GM12878 (cell line): ENCODE measurements at regions not wholly inside any gene's neighbourhood (a gene's known extent, or its start where the extent isn't known, plus 50 kb on each side); places are given as distances from the start of the nearest gene placed in this dataset.

Source experiments
- ATAC-seq: fragments of 200-7000 bp; cut with Tn5 transposase; 3 replicates; pipeline ENCODE4 v1.9.1; 2020; ENCODE audit warnings: mild to moderate bottlenecking, moderate library complexity
- BruUV-seq: library from RNA; stranded (reverse); fragments of 400-500 nt; replicated peaks from 2 replicates; lab custom pipeline; 2021; lab: Mats Ljungman, UMichigan
- CTCF ChIA-PET: fragments of 300-600 bp; sonication (Branson Sonifier 250); formaldehyde crosslinking; extraction: SDS; loops from one replicate; lab custom pipeline; 2021; ENCODE audit warnings: inconsistent platforms; lab: Yijun Ruan, JAX
- POLR2A ChIA-PET: fragments of 350-600 bp; formaldehyde crosslinking; extraction: SDS; loops from one replicate; lab custom pipeline; 2021; ENCODE audit warnings: inconsistent platforms; lab: Charles Lee
- RAD21 ChIA-PET: fragments of 300-600 bp; sonication (Branson Sonifier 250); formaldehyde crosslinking; loops from one replicate; lab custom pipeline; 2023; ENCODE audit warnings: antibody characterized with exemption; ENCODE audit not compliant: unreplicated experiment; lab: Charles Lee
- SMC1A ChIA-PET: fragments of 300-600 bp; sonication (Branson Sonifier 250); formaldehyde crosslinking; loops from one replicate; lab custom pipeline; 2023; ENCODE audit not compliant: unreplicated experiment, uncharacterized antibody; lab: Charles Lee
- DNase-seq: peaks from one replicate; pipeline ENCODE4 v3.0.0-alpha.2; 2011; ENCODE audit warnings: low read depth, low spot score
- FAIRE-seq: peaks from 3 replicates; lab custom pipeline; 2011; peaks lifted over from hg19 to GRCh38; lab: Jason Lieb, UNC
- H2AFZ ChIP-seq: 2 replicates; pipeline ENCODE4 v1.6.0; 2011; ENCODE audit warnings: low read depth, low read length, control low read depth; ENCODE audit not compliant: control insufficient read depth
- H3K27ac ChIP-seq: 2 replicates; pipeline ENCODE4 v1.5.1; 2011; ENCODE audit warnings: control low read depth; ENCODE audit not compliant: control insufficient read depth, insufficient read depth
- H3K27me3 ChIP-seq, 2 experiments: replicated peaks in 1 of 2; 2 replicates each; pipeline versions ENCODE4 v1.6.0 to v1.6.1; 2011; ENCODE audit warnings: low read length in 1 of 2; ENCODE audit not compliant: control insufficient read depth in 2 of 2, insufficient read depth in 2 of 2
- H3K36me3 ChIP-seq, 2 experiments: 2 replicates each; pipeline ENCODE4 v1.5.1; 2011; ENCODE audit warnings: low read length in 1 of 2; ENCODE audit not compliant: control insufficient read depth in 2 of 2, insufficient read depth in 2 of 2
- H3K4me1 ChIP-seq: 2 replicates; pipeline ENCODE4 v1.6.1; 2011; ENCODE audit warnings: mild to moderate bottlenecking, low read length, moderate library complexity, mixed read lengths; ENCODE audit not compliant: control insufficient read depth, insufficient read depth
- H3K4me2 ChIP-seq: 2 replicates; pipeline ENCODE4 v1.6.0; 2011; ENCODE audit warnings: control low read depth; ENCODE audit not compliant: control insufficient read depth, insufficient read depth
- H3K4me3 ChIP-seq: fragments of 200-600 bp; sonication (generic); 2 replicates; pipeline ENCODE4 v1.5.1; 2016
- H3K79me2 ChIP-seq: 2 replicates; pipeline ENCODE4 v1.6.0; 2011; ENCODE audit warnings: low read length; ENCODE audit not compliant: control insufficient read depth, insufficient read depth
- H3K9ac ChIP-seq: 2 replicates; pipeline ENCODE4 v1.8.0; 2011; ENCODE audit warnings: low read length, control low read depth, mixed read lengths; ENCODE audit not compliant: control insufficient read depth, insufficient read depth
- H3K9me3 ChIP-seq: replicated peaks from 3 replicates; pipeline ENCODE4 v1.5.1; 2011; ENCODE audit warnings: mild to moderate bottlenecking, low read length; ENCODE audit not compliant: control insufficient read depth, insufficient read depth
- H4K20me1 ChIP-seq: 2 replicates; pipeline ENCODE4 v1.6.0; 2011; ENCODE audit not compliant: control insufficient read depth, insufficient read depth
- BCL11A ChIP-seq: IDR thresholded peaks from 2 replicates; pipeline ENCODE4 v1.6.1; 2011; ENCODE audit warnings: low read depth, low read length
- CBX3 ChIP-seq: fragments of 200-600 bp; sonication (generic); IDR thresholded peaks from 2 replicates; pipeline ENCODE4 v1.6.1; 2016; ENCODE audit warnings: low read depth, borderline replicate concordance
- DPF2 ChIP-seq: fragments of 450-650 bp; IDR thresholded peaks from 2 replicates; pipeline ENCODE4 v1.6.1; 2017; ENCODE audit warnings: mild to moderate bottlenecking
- GATAD2B ChIP-seq: fragments of 450-650 bp; conservative IDR thresholded peaks from 2 replicates; pipeline ENCODE4 v1.6.1; 2017; ENCODE audit warnings: low read depth, mild to moderate bottlenecking, moderate library complexity
- IKZF2 ChIP-seq, 2 experiments: fragments of 450-650 bp; IDR thresholded peaks; 2 replicates each; pipeline ENCODE4 v1.6.1; 2017; ENCODE audit warnings: mild to moderate bottlenecking in 2 of 2, moderate library complexity in 2 of 2
- IRF3 ChIP-seq: fragments of 450-650 bp; IDR thresholded peaks from 2 replicates; pipeline ENCODE4 v1.6.1; 2014; ENCODE audit warnings: mild to moderate bottlenecking
- JUND ChIP-seq: IDR thresholded peaks from 2 replicates; pipeline ENCODE4 v1.6.1; 2012; ENCODE audit warnings: low read depth, mild to moderate bottlenecking, low read length, improper control_type of control experiment, moderate library complexity
- MXI1 ChIP-seq: fragments of 150-350 bp; IDR thresholded peaks from 2 replicates; pipeline ENCODE4 v1.6.1; 2011; ENCODE audit warnings: low read depth, mild to moderate bottlenecking, inconsistent platforms, low read length, improper control_type of control experiment
- NFYA ChIP-seq: IDR thresholded peaks from 2 replicates; pipeline ENCODE4 v1.6.1; 2011; ENCODE audit warnings: low read depth, mild to moderate bottlenecking, low read length, improper control_type of control experiment, borderline replicate concordance
- NR2C2 ChIP-seq: IDR thresholded peaks from 2 replicates; pipeline ENCODE4 v1.6.1; 2011; ENCODE audit warnings: borderline replicate concordance, low read depth; ENCODE audit not compliant: control insufficient read depth, insufficient read length
- PAX5 ChIP-seq: IDR thresholded peaks from 2 replicates; pipeline ENCODE4 v1.6.1; 2011; ENCODE audit warnings: low read depth, low read length, borderline replicate concordance
- PBX3 ChIP-seq: IDR thresholded peaks from 2 replicates; pipeline ENCODE4 v1.6.1; 2011; ENCODE audit warnings: mild to moderate bottlenecking, low read depth, low read length, moderate library complexity; ENCODE audit not compliant: insufficient replicate concordance
- PKNOX1 ChIP-seq: fragments of 450-650 bp; IDR thresholded peaks from 2 replicates; pipeline ENCODE4 v1.6.1; 2016; ENCODE audit warnings: mild to moderate bottlenecking
- POLR2AphosphoS2 ChIP-seq: IDR thresholded peaks from 2 replicates; pipeline ENCODE4 v1.6.1; 2011; ENCODE audit warnings: low read depth, mild to moderate bottlenecking, low read length, improper control_type of control experiment, moderate library complexity
- RELB ChIP-seq: fragments of 450-650 bp; IDR thresholded peaks from 2 replicates; pipeline ENCODE4 v1.6.1; 2017; ENCODE audit warnings: low read depth, mild to moderate bottlenecking, moderate library complexity
- SIN3A ChIP-seq: IDR thresholded peaks from 2 replicates; pipeline ENCODE4 v1.6.1; 2012; ENCODE audit warnings: low read depth, low read length, improper control_type of control experiment
- SP1 ChIP-seq: IDR thresholded peaks from one replicate; pipeline ENCODE4 v1.6.1; 2011; ENCODE audit warnings: low read depth, low read length
- ZNF592 ChIP-seq: fragments of 450-650 bp; IDR thresholded peaks from 2 replicates; pipeline ENCODE4 v1.6.1; 2017; ENCODE audit warnings: mild to moderate bottlenecking, moderate library complexity
- in situ Hi-C: fragments of 300-500 bp; cut with MboI; formaldehyde crosslinking; loops from 9 replicates; pipeline ENCODE4 v1.14.3; 2018; ENCODE audit warnings: mixed read lengths
- intact Hi-C: fragments of 100-400 bp; cut with micrococcal nuclease; formaldehyde crosslinking; loops from one replicate; pipeline ENCODE4 v1.14.2; 2022; ENCODE audit not compliant: unreplicated experiment

- H3K9me3 ChIP-seq = no peaks in the 10 kb centered on the region
- ChIA-PET CTCF (no interaction called here), RAD21 (no interaction called here), SMC1A (no interaction called here), POLR2A (no interaction called here)
- no peak overlapping the region for H3K27ac ChIP-seq
- FAIRE-seq (no peak), ATAC-seq (no peak), DNase-seq (no peak)
- intact Hi-C loops = no loop called here
- in situ Hi-C loops = no loop called here
- no peaks in the 10 kb centered on the region for H3K4me1 ChIP-seq
- no peak overlapping the region for H3K4me2 ChIP-seq
- H4K20me1 ChIP-seq = no peaks in the 10 kb centered on the region
- no peaks in the 10 kb centered on the region for H3K79me2 ChIP-seq
- H3K27me3 ChIP-seq = no peaks in the 10 kb centered on the region
- no peaks in the 10 kb centered on the region for H3K36me3 ChIP-seq
- H3K4me3 ChIP-seq = no peak overlapping the region
- BruUV-seq = no TSS peak
- no peak overlapping the region for H2AFZ ChIP-seq
- no peak overlapping the region for H3K9ac ChIP-seq
- TF ChIP-seq RELB (no peak), PBX3 (no peak), DPF2 (no peak), PKNOX1 (no peak), PAX5 (no peak), SP1 (no peak), SIN3A (no peak), ZNF592 (no peak), JUND (no peak), NFYA (no peak), POLR2AphosphoS2 (no peak), CBX3 (no peak), MXI1 (no peak), IRF3 (no peak), GATAD2B (no peak), IKZF2 (IDR thresholded peaks at IDR 0.05) (no peak), BCL11A (no peak), NR2C2 (no peak)
Measured at GRCh38 chr4:22884157-22884556, 191.4 kb downstream of the GBA3 start.
